ENCODE measurements at regions not wholly inside any gene's neighbourhood (a gene's known extent, or its start where the extent isn't known, plus 50 kb on each side); places are given as distances from the start of the nearest gene placed in this dataset.

- no peak for DNase-seq (ENCODE audit: low spot score)
- no peak for ATAC-seq
Measured at GRCh38 chr21:15233611-15234010, 168.8 kb upstream of the NRIP1 start.

- no peak for ATAC-seq
- no peak for DNase-seq (ENCODE audit: low spot score)
Measured at GRCh38 chr21:15236111-15236510, 171.3 kb upstream of the NRIP1 start.

- ATAC-seq: no peak
- no peak for DNase-seq (ENCODE audit: low spot score)
Measured at GRCh38 chr21:15240848-15241247, 176.0 kb upstream of the NRIP1 start.

- peak; percentile 71 for ATAC-seq
- DNase-seq (ENCODE audit: low spot score): no peak
Measured at GRCh38 chr21:15241997-15242736, 177.4 kb upstream of the NRIP1 start.

- no peak for ATAC-seq
- no peak for DNase-seq (ENCODE audit: low spot score)
Measured at GRCh38 chr21:15242906-15243305, 178.1 kb upstream of the NRIP1 start.

GRCh38 chr21:15243406-15243805 lies 178.6 kb upstream of the NRIP1 start:
- ATAC-seq (no peak), DNase-seq (ENCODE audit: low spot score) (no peak)

- ATAC-seq: no peak
- DNase-seq (ENCODE audit: low spot score): no peak
Measured at GRCh38 chr21:15247613-15248012, 182.8 kb upstream of the NRIP1 start.

GRCh38 chr21:15249285-15249993 lies 184.6 kb upstream of the NRIP1 start:
- ATAC-seq: no peak
- DNase-seq (ENCODE audit: low spot score): no peak

- ATAC-seq (no peak), DNase-seq (ENCODE audit: low spot score) (no peak)
Measured at GRCh38 chr21:15250384-15250783, 185.6 kb upstream of the NRIP1 start.

- no peak for ATAC-seq
- DNase-seq (ENCODE audit: low spot score): no peak
Measured at GRCh38 chr21:15252431-15252830, 187.6 kb upstream of the NRIP1 start.

- DNase-seq (ENCODE audit: low spot score) (no peak), ATAC-seq (no peak)
Measured at GRCh38 chr21:15254111-15254510, 189.3 kb upstream of the NRIP1 start.

- DNase-seq (ENCODE audit: low spot score) (no peak), ATAC-seq (no peak)
Measured at GRCh38 chr21:15255261-15255660, 190.5 kb upstream of the NRIP1 start.

GRCh38 chr21:15255763-15256162 lies 191.0 kb upstream of the NRIP1 start:
- DNase-seq (ENCODE audit: low spot score) (no peak), ATAC-seq (no peak)

GRCh38 chr21:15256996-15257395 lies 192.2 kb upstream of the NRIP1 start:
- no peak for ATAC-seq
- DNase-seq (ENCODE audit: low spot score): no peak

GRCh38 chr21:15257646-15258045 lies 192.8 kb upstream of the NRIP1 start:
- ATAC-seq (no peak), DNase-seq (ENCODE audit: low spot score) (no peak)

- ATAC-seq (no peak), DNase-seq (ENCODE audit: low spot score) (no peak)
Measured at GRCh38 chr21:15259824-15260223, 195.0 kb upstream of the NRIP1 start.

- ATAC-seq: no peak
- no peak for DNase-seq (ENCODE audit: low spot score)
Measured at GRCh38 chr21:15260604-15261003, 195.8 kb upstream of the NRIP1 start.

GRCh38 chr21:15264084-15264665 lies 199.4 kb upstream of the NRIP1 start:
- no peak for ATAC-seq
- DNase-seq (ENCODE audit: low spot score): no peak

- DNase-seq (ENCODE audit: low spot score) (no peak), ATAC-seq (no peak)
Measured at GRCh38 chr21:15272171-15272570, 207.4 kb upstream of the NRIP1 start.

GRCh38 chr21:15272591-15272990 lies 207.8 kb upstream of the NRIP1 start:
- DNase-seq (ENCODE audit: low spot score) (no peak), ATAC-seq (no peak)

- DNase-seq (ENCODE audit: low spot score) (no peak), ATAC-seq (no peak)
Measured at GRCh38 chr21:15273244-15273643, 208.4 kb upstream of the NRIP1 start.

All from left lobe of liver (tissue), 2 donors.